Nephron progenitor cell (in vitro differentiated cells): ENCODE measurements at regions not wholly inside any gene's neighbourhood (a gene's known extent, or its start where the extent isn't known, plus 50 kb on each side); places are given as distances from the start of the nearest gene placed in this dataset.

Experiments
- DNase-seq: peaks from one replicate; pipeline ENCODE4 v3.0.0; 2021
- H3K27ac Mint-ChIP-seq: 2 replicates; pipeline ENCODE4 v1.8.0; 2021; ENCODE audit warnings: mild to moderate bottlenecking, moderate library complexity, mixed read lengths
- H3K27me3 Mint-ChIP-seq: 2 replicates; pipeline ENCODE4 v1.8.0; 2021; ENCODE audit warnings: mild to moderate bottlenecking, low read depth, mixed read lengths; ENCODE audit not compliant: poor library complexity
- H3K36me3 Mint-ChIP-seq: 2 replicates; pipeline ENCODE4 v1.8.0; 2021; ENCODE audit warnings: low read depth, mixed read lengths
- H3K4me1 Mint-ChIP-seq: 2 replicates; pipeline ENCODE4 v1.8.0; 2021; ENCODE audit warnings: mixed read lengths
- H3K4me3 Mint-ChIP-seq: 2 replicates; pipeline ENCODE4 v1.8.0; 2021; ENCODE audit warnings: mild to moderate bottlenecking, moderate library complexity, mixed read lengths
- H3K9me3 Mint-ChIP-seq: 2 replicates; pipeline ENCODE4 v1.8.0; 2021; ENCODE audit warnings: mild to moderate bottlenecking, moderate library complexity, mixed read lengths
- TF ChIP-seq, protein P1 (sequence below): fragments of 200-600 bp; sonication (generic); IDR thresholded peaks from 2 replicates; pipeline ENCODE4 v1.5.0; 2021; ENCODE audit warnings: antibody characterized with exemption

DNA sequence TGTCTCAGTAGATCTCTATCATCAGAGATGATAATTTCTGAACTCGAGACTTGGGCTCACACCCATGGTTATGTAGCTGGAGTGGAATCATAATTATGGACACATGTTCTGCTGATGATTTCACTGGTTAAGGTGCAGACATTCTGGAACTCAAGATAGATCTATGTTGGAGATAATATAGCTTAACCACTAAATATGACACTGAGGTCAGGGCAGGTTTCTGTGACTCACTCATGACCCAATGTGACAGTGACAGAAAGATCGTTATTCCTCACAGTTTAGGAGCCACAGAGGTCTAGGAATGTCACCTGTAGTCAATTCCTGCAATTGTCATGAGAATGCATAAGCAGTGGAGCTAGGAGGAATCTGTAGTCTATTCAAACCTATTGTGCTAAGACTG is 828.6 kb downstream of the TRIB2 start:
- no peak for DNase-seq
- no peak overlapping the region for H3K27ac Mint-ChIP-seq
- no peaks in the 10 kb centered on the region for H3K9me3 Mint-ChIP-seq
- H3K4me1 Mint-ChIP-seq: no peaks in the 10 kb centered on the region
- no peaks in the 10 kb centered on the region for H3K36me3 Mint-ChIP-seq
- H3K27me3 Mint-ChIP-seq: no peaks in the 10 kb centered on the region
- no peak overlapping the region for H3K4me3 Mint-ChIP-seq
- TF ChIP-seq, protein P1, sequence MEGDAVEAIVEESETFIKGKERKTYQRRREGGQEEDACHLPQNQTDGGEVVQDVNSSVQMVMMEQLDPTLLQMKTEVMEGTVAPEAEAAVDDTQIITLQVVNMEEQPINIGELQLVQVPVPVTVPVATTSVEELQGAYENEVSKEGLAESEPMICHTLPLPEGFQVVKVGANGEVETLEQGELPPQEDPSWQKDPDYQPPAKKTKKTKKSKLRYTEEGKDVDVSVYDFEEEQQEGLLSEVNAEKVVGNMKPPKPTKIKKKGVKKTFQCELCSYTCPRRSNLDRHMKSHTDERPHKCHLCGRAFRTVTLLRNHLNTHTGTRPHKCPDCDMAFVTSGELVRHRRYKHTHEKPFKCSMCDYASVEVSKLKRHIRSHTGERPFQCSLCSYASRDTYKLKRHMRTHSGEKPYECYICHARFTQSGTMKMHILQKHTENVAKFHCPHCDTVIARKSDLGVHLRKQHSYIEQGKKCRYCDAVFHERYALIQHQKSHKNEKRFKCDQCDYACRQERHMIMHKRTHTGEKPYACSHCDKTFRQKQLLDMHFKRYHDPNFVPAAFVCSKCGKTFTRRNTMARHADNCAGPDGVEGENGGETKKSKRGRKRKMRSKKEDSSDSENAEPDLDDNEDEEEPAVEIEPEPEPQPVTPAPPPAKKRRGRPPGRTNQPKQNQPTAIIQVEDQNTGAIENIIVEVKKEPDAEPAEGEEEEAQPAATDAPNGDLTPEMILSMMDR: no peak

DNA sequence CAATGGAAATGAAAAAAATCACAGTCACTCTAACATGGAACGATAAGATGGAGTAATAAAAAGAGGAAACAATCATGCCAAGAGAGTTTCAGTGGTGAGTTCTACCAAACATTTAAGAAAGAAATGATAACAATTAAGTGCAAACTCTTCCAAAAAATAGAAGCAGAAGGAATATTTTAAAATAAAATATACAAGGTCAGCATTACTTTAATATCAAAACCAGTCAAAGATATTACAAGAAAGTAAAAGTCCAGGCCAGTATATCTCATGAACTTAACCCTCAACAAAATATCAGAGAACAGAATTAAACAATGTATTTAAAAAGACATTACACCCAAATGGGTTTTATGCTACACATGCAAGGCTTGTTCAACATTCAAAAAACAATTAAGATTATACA is 829.4 kb downstream of the TRIB2 start:
- Mint-ChIP-seq H3K27ac (no peak overlapping the region), H3K4me3 (no peak overlapping the region), H3K9me3 (no peaks in the 10 kb centered on the region), H3K4me1 (no peaks in the 10 kb centered on the region), H3K36me3 (no peaks in the 10 kb centered on the region), H3K27me3 (no peaks in the 10 kb centered on the region)
- TF ChIP-seq, protein P1: no peak
- DNase-seq: no peak

DNA sequence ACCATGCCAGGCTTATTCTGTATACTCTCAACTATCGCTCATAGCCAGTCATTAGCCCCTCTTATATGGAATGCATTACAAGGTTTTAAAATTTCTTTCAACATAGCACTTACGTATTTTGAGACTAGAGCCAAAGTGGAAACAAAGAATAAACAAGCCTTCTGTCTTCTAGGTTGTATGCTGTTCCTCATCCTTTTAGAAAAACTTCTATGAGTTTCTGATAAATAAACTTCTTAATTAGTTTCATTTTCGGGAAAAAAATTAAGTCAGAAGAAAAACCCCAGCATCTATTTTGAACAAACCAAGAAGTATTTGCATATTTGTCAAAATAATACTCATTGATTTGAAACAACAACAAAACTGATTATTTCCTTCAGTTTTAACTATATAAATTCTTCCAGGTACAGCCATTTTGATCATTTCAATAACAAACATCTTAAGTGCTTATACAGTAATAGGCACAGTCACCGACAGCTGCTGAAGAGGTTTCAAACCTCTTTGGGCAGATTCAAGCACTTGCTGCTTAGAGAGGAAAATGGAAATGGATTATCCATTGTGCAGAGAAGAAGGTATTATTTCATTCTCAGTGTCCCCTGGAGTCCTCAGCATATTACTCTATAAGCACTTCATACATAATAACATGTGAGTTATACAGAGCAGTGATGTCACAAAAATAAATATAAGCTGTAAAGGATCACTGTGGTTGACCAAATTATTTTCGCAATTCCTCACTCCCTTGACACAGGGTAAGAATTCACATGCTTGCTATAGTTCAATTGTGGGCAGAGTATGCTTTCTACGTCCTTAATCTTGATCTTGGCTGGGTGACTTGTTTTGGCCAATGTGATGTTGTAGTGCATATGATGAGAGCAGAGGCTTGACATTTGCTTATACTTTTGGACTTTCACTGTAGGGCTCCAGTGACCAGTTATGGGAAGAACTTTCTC is 833.8 kb downstream of the TRIB2 start:
- Mint-ChIP-seq H3K4me3 (no peak overlapping the region), H3K36me3 (no peaks in the 10 kb centered on the region), H3K9me3 (no peaks in the 10 kb centered on the region), H3K4me1 (no peaks in the 10 kb centered on the region), H3K27me3 (no peaks in the 10 kb centered on the region), H3K27ac (no peak overlapping the region)
- no peak for DNase-seq
- TF ChIP-seq, protein P1: no peak

DNA sequence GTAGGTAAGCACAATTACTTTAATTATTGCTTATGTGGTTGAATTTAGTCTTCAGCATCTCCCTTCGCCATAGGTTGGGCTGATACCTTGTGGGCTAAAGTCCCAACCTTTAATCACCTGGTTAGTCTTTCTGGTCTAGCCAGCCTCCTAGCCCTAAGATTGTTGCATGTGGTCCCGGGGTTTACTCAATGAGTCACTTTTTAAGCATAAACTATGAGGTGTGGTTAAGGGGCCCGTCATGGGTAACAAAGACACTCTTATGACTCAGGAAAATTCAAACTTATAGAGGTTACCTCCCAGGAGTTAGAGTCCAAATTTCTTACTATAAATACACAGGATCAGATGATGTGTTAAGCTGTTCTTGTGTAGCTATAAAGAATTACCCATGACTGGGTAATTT is 841.6 kb downstream of the TRIB2 start:
- Mint-ChIP-seq H3K36me3 (no peaks in the 10 kb centered on the region), H3K9me3 (peaks cover 10% of the 10 kb centered on the region), H3K4me1 (no peaks in the 10 kb centered on the region), H3K27me3 (no peaks in the 10 kb centered on the region), H3K4me3 (no peak overlapping the region), H3K27ac (no peak overlapping the region)
- TF ChIP-seq, protein P1: no peak
- DNase-seq: no peak

DNA sequence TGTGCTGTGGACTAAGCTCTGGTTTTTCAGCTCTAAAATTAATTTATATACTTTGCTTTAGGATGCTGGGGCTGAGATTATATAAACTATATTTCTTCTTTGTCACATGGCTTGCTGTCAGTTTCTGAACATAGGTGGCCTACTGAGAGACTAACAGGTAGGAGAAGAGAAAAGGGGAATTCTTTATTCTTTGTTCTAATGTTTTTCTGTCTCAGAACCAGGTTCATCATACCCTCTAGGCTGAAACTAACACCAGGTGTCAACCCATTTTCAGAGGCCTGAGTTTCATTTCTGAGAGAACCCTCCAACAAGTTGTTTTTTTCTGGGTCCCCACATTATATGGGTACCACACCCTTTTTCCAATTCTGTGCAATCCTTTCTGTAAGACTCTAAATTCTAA is 843.6 kb downstream of the TRIB2 start:
- DNase-seq: no peak
- H3K27ac Mint-ChIP-seq: no peak overlapping the region

More for the DNA sequence above, 843.6 kb downstream of the TRIB2 start:
- Mint-ChIP-seq H3K4me1 (no peaks in the 10 kb centered on the region), H3K4me3 (no peak overlapping the region), H3K9me3 (peaks cover 10% of the 10 kb centered on the region), H3K27me3 (no peaks in the 10 kb centered on the region), H3K36me3 (no peaks in the 10 kb centered on the region)
- TF ChIP-seq, protein P1: no peak
